C4-2B (cell line): ENCODE measurements at regions not wholly inside any gene's neighbourhood (a gene's known extent, or its start where the extent isn't known, plus 50 kb on each side); places are given as distances from the start of the nearest gene placed in this dataset.

ENCODE experiments used
- CTCF ChIP-seq: fragments of 450-650 bp; conservative IDR thresholded peaks from 2 replicates; pipeline ENCODE4 v1.5.1; 2017; ENCODE audit warnings: mild to moderate bottlenecking
- ZFX ChIP-seq: fragments of 450-650 bp; IDR thresholded peaks from 2 replicates; pipeline ENCODE4 v1.6.1; 2017

GRCh38 chr15:101561584-101561906 is 72.0 kb upstream of the PCSK6 start:
- no peak for TF ChIP-seq CTCF
- TF ChIP-seq ZFX, result no peak
